GM21737 (cell line): ENCODE measurements at regions not wholly inside any gene's neighbourhood (a gene's known extent, or its start where the extent isn't known, plus 50 kb on each side); places are given as distances from the start of the nearest gene placed in this dataset.

Source experiments
- ATAC-seq: cut with Tn5 transposase; IDR thresholded peaks from one replicate; pipeline ENCODE4 v1.9.1; 2021; ENCODE audit warnings: mild to moderate bottlenecking, moderate library complexity; ENCODE audit not compliant: unreplicated experiment

- ATAC-seq: no peak
Observed at GRCh38 chr11:112398798-112399478, 138.3 kb upstream of the PLET1 start.

GRCh38 chr11:112400476-112401014 lies 139.9 kb upstream of the PLET1 start:
- ATAC-seq: no peak

- no peak for ATAC-seq
Observed at GRCh38 chr11:112401036-112401769, 140.5 kb upstream of the PLET1 start.

- ATAC-seq: no peak
Observed at GRCh38 chr11:112403432-112403831, 142.8 kb upstream of the PLET1 start.

- no peak for ATAC-seq
Observed at GRCh38 chr11:112404112-112404511, 143.5 kb upstream of the PLET1 start.

GRCh38 chr11:112408517-112408916 lies 147.9 kb upstream of the PLET1 start:
- ATAC-seq: no peak

GRCh38 chr11:112410325-112410724 lies 149.7 kb upstream of the PLET1 start:
- no peak for ATAC-seq

- no peak for ATAC-seq
Observed at GRCh38 chr11:112412383-112412782, 151.7 kb upstream of the PLET1 start.

GRCh38 chr11:112417339-112417738 lies 156.7 kb upstream of the PLET1 start:
- no peak for ATAC-seq

GRCh38 chr11:112418438-112418837 lies 157.8 kb upstream of the PLET1 start:
- ATAC-seq: no peak

GRCh38 chr11:112421879-112422278 lies 161.2 kb upstream of the PLET1 start:
- ATAC-seq: no peak

GRCh38 chr11:112425121-112425520 lies 164.5 kb upstream of the PLET1 start:
- ATAC-seq: no peak

- no peak for ATAC-seq
Observed at GRCh38 chr11:112437096-112437495, 176.4 kb upstream of the PLET1 start.

GRCh38 chr11:112439614-112440013 lies 179.0 kb upstream of the PLET1 start:
- ATAC-seq: no peak

- no peak for ATAC-seq
Observed at GRCh38 chr11:112440518-112440917, 179.9 kb upstream of the PLET1 start.

GRCh38 chr11:112448168-112448567 lies 187.5 kb upstream of the PLET1 start:
- ATAC-seq: no peak

- no peak for ATAC-seq
Observed at GRCh38 chr11:112448806-112449205, 188.1 kb upstream of the PLET1 start.

- ATAC-seq: no peak
Observed at GRCh38 chr11:112451250-112451649, 190.6 kb upstream of the PLET1 start.

GRCh38 chr11:112453601-112454577 lies 193.2 kb upstream of the PLET1 start:
- ATAC-seq: no peak

- no peak for ATAC-seq
Observed at GRCh38 chr11:112454841-112455240, 194.2 kb upstream of the PLET1 start.

GRCh38 chr11:112455791-112456190 lies 195.1 kb upstream of the PLET1 start:
- ATAC-seq: no peak
